ENCODE measurements at regions not wholly inside any gene's neighbourhood (a gene's known extent, or its start where the extent isn't known, plus 50 kb on each side); places are given as distances from the start of the nearest gene placed in this dataset.
"Not testable (repeated sequence)": the region's sequence is repeated elsewhere in the genome, so short reads cannot be mapped to it uniquely, and the experiment has no call there.

DNA sequence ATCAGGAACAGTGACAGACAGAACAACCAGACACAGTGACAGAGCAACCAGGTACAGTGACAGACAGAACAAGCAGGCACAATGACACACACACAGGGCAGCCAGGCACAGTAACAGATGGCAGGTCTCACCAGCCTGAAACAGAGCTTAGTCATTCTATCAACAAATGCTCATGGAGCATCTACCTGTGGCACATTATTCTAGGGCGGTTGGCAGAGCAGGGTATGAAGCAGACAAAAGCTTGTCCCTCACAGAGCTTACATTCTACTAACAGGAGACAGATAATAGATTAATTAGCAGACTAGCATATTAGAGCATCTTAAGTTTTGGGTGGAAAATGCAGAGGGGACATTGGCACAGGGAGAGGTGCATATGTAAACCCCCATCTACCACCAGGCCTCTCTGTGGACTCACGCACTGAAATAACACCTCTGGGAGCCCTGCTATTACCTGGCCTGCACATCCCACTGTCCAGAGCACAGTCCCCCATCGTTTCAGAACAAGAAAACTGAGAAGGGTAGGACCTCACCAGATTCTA, 64.1 kb upstream of the RAB6C start:
- Mint-ChIP-seq H3K4me1 (ENCODE audit: low read depth) (no peaks in the 10 kb centered on the region), H3K9me3 (peaks cover 30% of the 10 kb centered on the region), H3K27ac (no peak overlapping the region), H3K36me3 (peaks cover 4% of the 10 kb centered on the region), H3K4me3 (no peak overlapping the region), H3K27me3 (no peaks in the 10 kb centered on the region)
- POLR2A ChIA-PET: no interaction called here
- intact Hi-C loops (cut with micrococcal nuclease): no loop called here
- CTCF ChIA-PET: no interaction called here
- no peak for DNase-seq

DNA sequence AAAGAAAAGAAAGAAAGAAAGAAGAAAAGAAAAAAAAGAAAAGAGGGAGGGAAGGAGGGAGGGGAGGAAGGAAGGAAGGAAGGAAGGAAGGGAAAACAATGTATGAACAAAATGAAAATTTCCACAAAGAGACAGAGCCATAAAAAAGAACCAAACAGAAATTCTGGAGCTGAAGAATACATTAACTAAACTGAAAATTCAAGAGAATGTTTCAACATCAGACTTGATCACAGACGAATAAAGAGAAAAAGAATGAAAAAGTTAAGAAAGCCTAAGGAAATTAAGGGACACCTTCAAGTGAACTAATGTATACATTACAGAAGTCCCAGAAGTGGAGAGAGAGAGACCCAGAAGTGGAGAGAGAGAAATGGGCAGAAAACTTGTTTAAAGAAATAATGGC, 60.9 kb upstream of the RAB6C start:
- no peak for DNase-seq
- Mint-ChIP-seq H3K27ac (no peak overlapping the region), H3K9me3 (peaks cover 30% of the 10 kb centered on the region), H3K27me3 (peaks cover 5% of the 10 kb centered on the region), H3K36me3 (peaks cover 4% of the 10 kb centered on the region), H3K4me1 (ENCODE audit: low read depth) (no peaks in the 10 kb centered on the region), H3K4me3 (no peak overlapping the region)
- ChIA-PET POLR2A (no interaction called here), CTCF (no interaction called here)
- intact Hi-C loops (cut with micrococcal nuclease): no loop called here

DNA sequence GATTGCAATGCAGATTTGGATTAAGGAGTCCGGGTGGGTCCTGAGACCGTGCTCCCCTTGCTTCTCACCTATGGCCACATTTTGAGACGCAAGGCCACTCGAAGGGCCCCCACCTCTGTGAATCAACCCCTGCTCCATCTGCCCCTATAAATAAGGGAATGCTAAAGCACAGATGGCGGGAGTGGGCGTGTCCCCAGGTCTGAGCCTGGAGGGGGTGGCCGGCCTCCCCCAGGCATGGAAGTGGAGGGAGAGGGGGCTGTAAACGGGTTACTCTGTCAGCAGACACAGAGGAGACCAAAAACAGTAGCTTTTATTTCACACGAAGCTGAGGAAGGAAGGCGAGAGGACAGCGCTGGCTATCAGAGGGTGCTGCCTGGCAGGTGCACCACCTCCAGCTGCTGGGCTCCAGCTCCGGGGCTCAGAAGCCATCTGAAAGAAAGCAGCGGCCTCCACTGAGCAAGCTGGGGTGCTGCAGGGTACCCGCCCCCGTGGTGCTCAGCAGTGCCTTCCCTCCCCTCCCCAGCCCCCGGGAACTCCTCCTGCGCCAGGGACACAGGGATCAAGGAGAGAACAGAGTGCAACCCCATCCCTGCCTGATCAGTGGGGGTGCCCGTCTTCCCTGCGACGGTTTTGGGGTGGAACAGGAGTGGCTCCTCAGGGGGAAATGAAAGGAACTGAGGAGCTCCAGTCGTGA, 56.7 kb upstream of the RAB6C start:
- Mint-ChIP-seq H3K27ac (no peak overlapping the region), H3K4me1 (ENCODE audit: low read depth) (peaks cover 3% of the 10 kb centered on the region), H3K4me3 (no peak overlapping the region), H3K36me3 (peaks cover 4% of the 10 kb centered on the region), H3K9me3 (peaks cover 22% of the 10 kb centered on the region), H3K27me3 (peaks cover 15% of the 10 kb centered on the region)
- ChIA-PET POLR2A (no interaction called here), CTCF (no interaction called here)
- intact Hi-C loops (cut with micrococcal nuclease): loop anchor here (2.0 kb wide), 1 partner anchor 410 kb away; no protein-coding TSS in a partner anchor
- DNase-seq: no peak

DNA sequence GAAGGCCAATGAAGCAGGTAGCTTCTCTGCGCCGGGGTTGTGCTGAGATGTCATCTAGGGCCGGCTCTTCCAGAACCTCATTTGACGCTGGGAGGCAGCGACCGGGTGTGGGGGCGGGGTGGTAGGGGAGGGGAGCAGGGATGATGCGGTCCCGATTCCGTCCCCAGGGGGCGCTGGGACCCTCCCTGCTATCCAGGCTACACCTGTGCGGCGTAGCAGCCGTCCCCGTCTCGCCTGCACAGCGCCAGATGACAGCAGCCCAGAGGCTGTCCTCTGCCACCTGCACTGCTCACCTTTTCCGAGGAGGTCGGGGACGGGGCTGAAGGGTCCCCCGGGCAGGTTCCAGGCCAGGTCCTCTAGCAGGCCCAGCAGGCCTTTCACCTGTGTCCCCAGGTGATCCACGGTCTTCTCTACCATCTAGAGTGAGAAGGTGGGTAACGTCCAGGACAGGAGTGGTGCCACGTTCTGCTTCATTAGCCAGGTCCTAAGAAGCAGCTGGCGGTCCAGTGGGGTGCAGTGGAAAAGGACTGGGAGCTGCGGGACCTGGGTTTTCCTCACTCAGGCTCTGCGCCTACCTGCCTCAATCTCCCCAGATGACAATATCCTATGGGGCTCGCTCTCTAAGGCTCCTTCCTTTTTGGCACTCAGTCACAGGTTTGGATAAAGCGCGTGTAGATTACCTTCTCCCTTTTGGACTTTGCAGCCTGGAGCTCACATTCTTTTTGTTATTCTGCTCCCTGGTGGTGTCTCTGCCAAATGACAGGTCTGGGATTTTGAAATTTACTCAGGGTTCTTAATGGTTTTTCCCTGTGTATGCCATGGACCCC, 56.0 kb upstream of the RAB6C start:
- H3K4me1 Mint-ChIP-seq (ENCODE audit: low read depth): peaks cover 3% of the 10 kb centered on the region
- no peak overlapping the region for H3K4me3 Mint-ChIP-seq
- peaks cover 2% of the 10 kb centered on the region for H3K36me3 Mint-ChIP-seq
- CTCF ChIA-PET: no interaction called here
- H3K27me3 Mint-ChIP-seq: peaks cover 15% of the 10 kb centered on the region
- peaks cover 15% of the 10 kb centered on the region for H3K9me3 Mint-ChIP-seq
- intact Hi-C loops (cut with micrococcal nuclease): loop anchor here (2.0 kb wide), 1 partner anchor 409 kb away; no protein-coding TSS in a partner anchor
- peak; percentile 23 for DNase-seq
- no peak overlapping the region for H3K27ac Mint-ChIP-seq
- POLR2A ChIA-PET: no interaction called here

DNA sequence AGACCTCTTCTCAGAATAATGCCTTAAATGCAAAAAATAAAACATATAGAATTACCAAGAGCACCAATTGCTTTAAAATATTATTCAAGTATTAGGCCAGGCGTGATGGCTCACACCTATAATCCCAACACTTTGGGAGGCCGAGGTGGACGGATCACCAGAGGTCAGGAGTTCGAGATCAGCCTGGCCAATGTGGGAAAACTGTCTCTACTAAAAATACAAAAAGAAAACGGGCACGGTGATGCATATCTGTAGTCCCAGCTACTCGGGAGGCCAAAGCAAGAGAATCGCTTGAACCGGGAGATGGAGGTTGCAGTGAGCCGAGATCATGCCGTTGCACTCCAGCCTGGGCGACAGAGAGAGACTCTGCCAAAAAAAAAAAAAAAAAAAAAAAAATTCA, 55.4 kb upstream of the RAB6C start:
- CTCF ChIA-PET; H3K4me1 Mint-ChIP-seq (ENCODE audit: low read depth); H3K4me3 Mint-ChIP-seq; H3K27ac Mint-ChIP-seq; DNase-seq; POLR2A ChIA-PET; intact Hi-C loops (cut with micrococcal nuclease); H3K36me3 Mint-ChIP-seq: not testable (repeated sequence)
- Mint-ChIP-seq H3K9me3 (peaks cover 10% of the 10 kb centered on the region), H3K27me3 (peaks cover 15% of the 10 kb centered on the region)

DNA sequence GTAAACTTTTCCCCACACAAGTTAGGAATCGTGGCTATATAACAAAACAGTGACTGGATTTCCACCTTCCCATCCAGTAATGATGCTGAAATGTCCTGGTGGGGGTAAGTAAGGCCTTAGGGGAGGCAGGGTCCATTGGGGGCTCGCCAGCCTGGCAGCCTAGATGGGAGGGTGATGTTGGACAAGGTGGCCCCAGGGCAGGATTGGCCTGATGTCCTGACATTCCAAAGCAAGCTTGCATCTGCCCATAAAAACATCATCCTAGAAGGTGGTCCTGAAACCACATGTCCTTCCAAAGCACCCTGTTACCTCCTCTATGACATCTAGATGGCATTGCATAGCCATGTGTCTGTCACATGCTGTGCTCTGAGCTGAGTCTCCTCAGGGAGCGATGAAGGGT, 54.1 kb upstream of the RAB6C start:
- no peaks in the 10 kb centered on the region for H3K36me3 Mint-ChIP-seq
- POLR2A ChIA-PET: no interaction called here
- no peak overlapping the region for H3K4me3 Mint-ChIP-seq
- no peak overlapping the region for H3K27ac Mint-ChIP-seq
- CTCF ChIA-PET: no interaction called here
- no peak for DNase-seq
- no peaks in the 10 kb centered on the region for H3K9me3 Mint-ChIP-seq
- peaks cover 15% of the 10 kb centered on the region for H3K27me3 Mint-ChIP-seq
- intact Hi-C loops (cut with micrococcal nuclease): no loop called here
- peaks cover 3% of the 10 kb centered on the region for H3K4me1 Mint-ChIP-seq (ENCODE audit: low read depth)

DNA sequence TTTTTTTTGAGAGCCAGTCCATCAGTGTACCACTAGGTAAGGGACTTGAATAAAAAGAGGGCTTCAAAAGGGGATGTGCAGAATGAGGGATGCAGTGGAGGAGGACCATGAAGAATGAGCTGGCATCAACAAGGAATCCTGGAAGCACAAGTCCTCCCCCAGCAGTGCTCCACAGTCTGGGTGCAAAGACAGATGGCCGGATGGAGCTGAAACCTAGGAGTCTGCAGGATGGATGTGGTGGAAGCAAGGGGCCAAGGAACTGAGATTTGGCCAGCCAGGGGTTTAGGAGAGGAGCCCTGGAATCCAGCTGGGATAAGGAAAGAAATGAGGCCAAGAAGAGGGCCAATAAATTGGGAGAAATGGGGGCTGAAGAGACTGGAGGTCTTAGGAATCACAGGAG, 51.8 kb upstream of the RAB6C start:
- Mint-ChIP-seq H3K4me1 (ENCODE audit: low read depth) (peaks cover 3% of the 10 kb centered on the region), H3K4me3 (no peak overlapping the region), H3K9me3 (no peaks in the 10 kb centered on the region), H3K27me3 (peaks cover 15% of the 10 kb centered on the region), H3K27ac (no peak overlapping the region), H3K36me3 (no peaks in the 10 kb centered on the region)
- ChIA-PET POLR2A (no interaction called here), CTCF (no interaction called here)
- intact Hi-C loops (cut with micrococcal nuclease): no loop called here
- DNase-seq: no peak

DNA sequence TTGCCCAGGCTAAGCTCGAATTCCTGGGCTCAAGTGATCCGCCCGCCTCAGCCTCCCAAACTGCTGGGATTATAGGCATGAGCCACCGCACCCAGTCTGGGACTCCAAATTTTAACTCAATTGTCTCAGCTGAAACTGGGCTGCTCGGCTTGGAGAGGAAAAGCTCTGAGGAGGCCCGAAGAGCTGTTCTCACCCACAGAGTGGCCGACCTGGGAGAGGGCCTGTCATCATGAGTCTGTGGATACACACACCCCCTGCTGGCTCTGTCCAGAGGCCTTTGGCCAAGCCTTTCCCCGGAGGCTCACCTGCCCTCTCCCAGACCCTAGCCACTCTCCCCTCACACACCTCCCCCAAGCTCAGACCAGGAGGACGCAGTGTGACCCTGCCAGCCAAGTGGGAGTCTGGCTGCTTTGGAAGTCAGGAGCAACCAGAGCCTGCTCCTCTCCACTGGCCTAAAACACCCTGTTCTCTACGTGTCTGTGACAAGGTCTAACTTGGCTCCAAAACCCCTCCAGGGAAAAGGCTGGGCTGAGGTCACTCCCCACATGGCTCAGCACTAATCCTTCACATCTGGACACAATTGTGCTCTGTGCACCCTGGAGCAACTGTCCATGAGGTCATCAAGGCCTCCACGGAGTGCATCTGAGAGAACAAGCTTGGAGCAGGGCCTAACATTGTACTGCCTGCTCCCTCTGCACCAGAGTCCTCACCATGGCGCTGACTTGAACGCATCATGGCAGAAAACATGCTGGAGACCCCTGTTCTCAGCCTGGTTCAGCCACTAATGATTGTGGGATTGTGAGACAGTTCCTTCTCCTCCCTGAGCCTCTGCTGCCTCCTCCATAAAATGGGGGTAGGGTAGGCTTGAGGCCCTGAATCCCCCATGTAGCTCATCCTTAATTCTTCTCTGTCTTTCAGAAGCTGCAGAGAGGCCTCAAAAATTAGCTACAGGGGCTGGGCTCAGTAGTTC, 49.9 kb upstream of the RAB6C start:
- DNase-seq: no peak
- H3K9me3 Mint-ChIP-seq: no peaks in the 10 kb centered on the region
- no peaks in the 10 kb centered on the region for H3K4me1 Mint-ChIP-seq (ENCODE audit: low read depth)
- POLR2A ChIA-PET: no interaction called here
- H3K27ac Mint-ChIP-seq: no peak overlapping the region
- no peaks in the 10 kb centered on the region for H3K36me3 Mint-ChIP-seq
- CTCF ChIA-PET: interaction anchor here (0.6 kb wide), 1 partner anchor 449 kb away, joined by 3 read pairs; no protein-coding TSS in a partner anchor
- no peak overlapping the region for H3K4me3 Mint-ChIP-seq
- peaks cover 23% of the 10 kb centered on the region for H3K27me3 Mint-ChIP-seq
- intact Hi-C loops (cut with micrococcal nuclease): no loop called here

Measured in activated CD4-positive, alpha-beta memory T cell treated with anti-CD3 and anti-CD28 coated beads for 36 hours (primary cell).